Vagina (tissue), 2 donors: ENCODE measurements at regions not wholly inside any gene's neighbourhood (a gene's known extent, or its start where the extent isn't known, plus 50 kb on each side); places are given as distances from the start of the nearest gene placed in this dataset.

Experiments used
- POLR2A ChIP-seq, 2 donors: fragments of 450-650 bp; IDR thresholded peaks; one replicate each; pipeline ENCODE4 v1.6.1; 2017; ENCODE audit warnings: antibody characterized with exemption in 2 of 2, mild to moderate bottlenecking in 2 of 2, moderate library complexity in 2 of 2
- POLR2AphosphoS5 ChIP-seq, 2 donors: sonication (generic); formaldehyde crosslinking; IDR thresholded peaks; one replicate each; pipeline ENCODE4 v1.9.0; 2017; ENCODE audit warnings: antibody characterized with exemption in 2 of 2, mild to moderate bottlenecking in 2 of 2, low read depth in 1 of 2; ENCODE audit not compliant: insufficient read depth in 1 of 2
- TF ChIP-seq, protein P1 (sequence below), 3 experiments: fragments of 450-650 bp in 2 of 3; fragments of 200-600 bp in 1 of 3; sonication (generic) in 1 of 3; IDR thresholded peaks; one replicate each; pipeline ENCODE4 v1.5.1; 2017 to 2019; ENCODE audit warnings: antibody characterized with exemption in 3 of 3, mild to moderate bottlenecking in 2 of 3, moderate library complexity in 2 of 3

DNA sequence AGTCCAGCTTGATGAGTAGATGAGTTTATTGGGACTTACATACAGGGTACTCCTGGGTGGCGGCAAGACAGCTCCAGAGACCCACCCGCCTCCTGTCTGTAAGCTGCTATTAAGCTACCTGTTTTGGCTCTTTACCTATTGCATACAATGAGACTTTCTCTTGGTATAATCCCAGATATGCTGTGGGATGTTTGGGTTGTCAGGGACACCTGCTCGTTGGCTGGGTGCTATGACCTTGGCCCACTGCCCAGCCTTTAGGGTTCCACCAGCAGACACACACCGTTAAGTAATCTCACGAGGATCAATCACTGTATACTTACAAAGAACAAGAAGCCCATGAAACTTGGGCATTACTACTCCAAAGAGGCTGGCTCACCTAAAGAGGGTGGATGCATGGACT, 116.4 kb downstream of the NPIPB5 start:
- TF ChIP-seq POLR2AphosphoS5 (IDR thresholded peaks at IDR 0.05; ENCODE audit: insufficient read depth in 1 of 2, low read depth in 1 of 2) (no peak), POLR2A (IDR thresholded peaks at IDR 0.05) (no peak)
- TF ChIP-seq, protein P1, sequence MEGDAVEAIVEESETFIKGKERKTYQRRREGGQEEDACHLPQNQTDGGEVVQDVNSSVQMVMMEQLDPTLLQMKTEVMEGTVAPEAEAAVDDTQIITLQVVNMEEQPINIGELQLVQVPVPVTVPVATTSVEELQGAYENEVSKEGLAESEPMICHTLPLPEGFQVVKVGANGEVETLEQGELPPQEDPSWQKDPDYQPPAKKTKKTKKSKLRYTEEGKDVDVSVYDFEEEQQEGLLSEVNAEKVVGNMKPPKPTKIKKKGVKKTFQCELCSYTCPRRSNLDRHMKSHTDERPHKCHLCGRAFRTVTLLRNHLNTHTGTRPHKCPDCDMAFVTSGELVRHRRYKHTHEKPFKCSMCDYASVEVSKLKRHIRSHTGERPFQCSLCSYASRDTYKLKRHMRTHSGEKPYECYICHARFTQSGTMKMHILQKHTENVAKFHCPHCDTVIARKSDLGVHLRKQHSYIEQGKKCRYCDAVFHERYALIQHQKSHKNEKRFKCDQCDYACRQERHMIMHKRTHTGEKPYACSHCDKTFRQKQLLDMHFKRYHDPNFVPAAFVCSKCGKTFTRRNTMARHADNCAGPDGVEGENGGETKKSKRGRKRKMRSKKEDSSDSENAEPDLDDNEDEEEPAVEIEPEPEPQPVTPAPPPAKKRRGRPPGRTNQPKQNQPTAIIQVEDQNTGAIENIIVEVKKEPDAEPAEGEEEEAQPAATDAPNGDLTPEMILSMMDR (IDR thresholded peaks at IDR 0.05), result no peak
